Activated naive CD4-positive, alpha-beta T cell treated with anti-CD3 and anti-CD28 coated beads, Interleukin-2, amount 10 ng/mL, durations not matched to agents 7 days and 5 days (primary cell): ENCODE measurements at regions not wholly inside any gene's neighbourhood (a gene's known extent, or its start where the extent isn't known, plus 50 kb on each side); places are given as distances from the start of the nearest gene placed in this dataset.

Experiments used
- CTCF ChIA-PET: fragments of 350-600 bp; sonication (Branson Sonifier 250); formaldehyde crosslinking; loops from one replicate; lab custom pipeline; 2021; ENCODE audit warnings: antibody characterized with exemption; lab: Charles Lee
- DNase-seq: peaks from one replicate; pipeline ENCODE4 v3.0.0-alpha.2; 2020
- H3K27ac Mint-ChIP-seq: one replicate; pipeline ENCODE4 v1.8.0; 2021; ENCODE audit warnings: mild to moderate bottlenecking, moderate library complexity, mixed read lengths
- H3K27me3 Mint-ChIP-seq: one replicate; pipeline ENCODE4 v1.8.0; 2021; ENCODE audit warnings: mild to moderate bottlenecking, mixed read lengths
- H3K36me3 Mint-ChIP-seq: one replicate; pipeline ENCODE4 v1.8.0; 2021; ENCODE audit warnings: mixed read lengths
- H3K4me1 Mint-ChIP-seq: one replicate; pipeline ENCODE4 v1.8.0; 2021; ENCODE audit warnings: mixed read lengths
- H3K4me3 Mint-ChIP-seq: one replicate; pipeline ENCODE4 v1.8.0; 2021; ENCODE audit warnings: mild to moderate bottlenecking, moderate library complexity, mixed read lengths
- H3K9me3 Mint-ChIP-seq: one replicate; pipeline ENCODE4 v1.8.0; 2021; ENCODE audit warnings: mixed read lengths

GRCh38 chr16:62882552-62883221 lies 846.4 kb upstream of the CDH8 start:
- no peak for DNase-seq
- Mint-ChIP-seq H3K9me3 (peaks cover 16% of the 10 kb centered on the region), H3K4me1 (no peaks in the 10 kb centered on the region), H3K27me3 (no peaks in the 10 kb centered on the region), H3K4me3 (no peak overlapping the region), H3K36me3 (no peaks in the 10 kb centered on the region), H3K27ac (no peak overlapping the region)
- CTCF ChIA-PET: no interaction called here

GRCh38 chr16:62876133-62876532 lies 839.9 kb upstream of the CDH8 start:
- DNase-seq: no peak
- H3K36me3 Mint-ChIP-seq: no peaks in the 10 kb centered on the region
- H3K9me3 Mint-ChIP-seq: peaks cover 12% of the 10 kb centered on the region
- CTCF ChIA-PET: no interaction called here
- H3K27me3 Mint-ChIP-seq: no peaks in the 10 kb centered on the region
- no peaks in the 10 kb centered on the region for H3K4me1 Mint-ChIP-seq
- H3K27ac Mint-ChIP-seq: no peak overlapping the region
- no peak overlapping the region for H3K4me3 Mint-ChIP-seq

GRCh38 chr16:62872339-62872738 lies 836.1 kb upstream of the CDH8 start:
- Mint-ChIP-seq H3K27ac (no peak overlapping the region), H3K27me3 (no peaks in the 10 kb centered on the region), H3K36me3 (no peaks in the 10 kb centered on the region), H3K9me3 (peaks cover 9% of the 10 kb centered on the region), H3K4me3 (no peak overlapping the region), H3K4me1 (no peaks in the 10 kb centered on the region)
- CTCF ChIA-PET: no interaction called here
- no peak for DNase-seq

GRCh38 chr16:62870554-62870953 lies 834.3 kb upstream of the CDH8 start:
- H3K27me3 Mint-ChIP-seq: no peaks in the 10 kb centered on the region
- no peaks in the 10 kb centered on the region for H3K4me1 Mint-ChIP-seq
- CTCF ChIA-PET: no interaction called here
- H3K4me3 Mint-ChIP-seq: no peak overlapping the region
- no peak overlapping the region for H3K27ac Mint-ChIP-seq
- H3K36me3 Mint-ChIP-seq: no peaks in the 10 kb centered on the region
- H3K9me3 Mint-ChIP-seq: peaks cover 9% of the 10 kb centered on the region
- DNase-seq: no peak

DNA sequence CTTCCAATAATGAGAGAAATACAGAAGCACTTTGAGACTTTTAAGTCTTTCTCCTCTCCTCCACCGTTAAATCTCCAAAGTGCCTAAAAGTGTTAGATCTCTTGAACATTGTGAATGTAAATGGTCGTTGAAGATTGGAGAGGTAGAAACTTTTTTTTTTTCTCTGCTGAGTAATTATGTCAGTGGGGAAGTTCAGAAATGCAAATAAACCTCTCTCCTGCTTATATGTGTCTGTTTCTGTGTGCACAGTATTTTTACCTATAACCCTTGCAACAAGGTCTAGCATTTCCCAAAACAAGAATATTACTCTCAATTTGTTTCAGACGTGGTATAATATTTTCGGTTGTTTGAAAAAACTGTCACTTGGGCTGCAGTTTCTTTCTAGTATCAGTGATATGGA lies 833.6 kb upstream of the CDH8 start:
- Mint-ChIP-seq H3K4me3 (no peak overlapping the region), H3K27me3 (no peaks in the 10 kb centered on the region), H3K9me3 (peaks cover 9% of the 10 kb centered on the region), H3K27ac (no peak overlapping the region), H3K36me3 (no peaks in the 10 kb centered on the region), H3K4me1 (no peaks in the 10 kb centered on the region)
- CTCF ChIA-PET: no interaction called here
- no peak for DNase-seq

DNA sequence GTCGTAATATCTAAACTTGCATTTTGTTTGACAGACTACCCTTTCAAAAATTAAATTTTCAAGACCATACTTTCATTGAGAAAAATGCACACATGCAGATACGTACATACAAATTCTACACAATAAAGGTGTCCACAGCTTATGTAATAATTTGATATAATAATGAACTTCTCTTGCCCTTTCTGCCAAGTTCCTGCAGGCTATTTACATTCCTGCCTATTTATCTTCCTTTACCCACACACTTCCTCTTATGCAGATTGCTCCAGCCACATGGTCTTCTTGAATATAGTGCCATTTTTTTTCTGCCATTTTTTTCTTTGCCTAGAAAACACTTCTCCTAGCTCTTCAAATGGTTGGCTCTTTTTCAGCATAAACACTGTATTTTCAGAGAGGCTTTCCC lies 826.9 kb upstream of the CDH8 start:
- Mint-ChIP-seq H3K4me1 (no peaks in the 10 kb centered on the region), H3K27me3 (no peaks in the 10 kb centered on the region), H3K9me3 (peaks cover 9% of the 10 kb centered on the region), H3K4me3 (no peak overlapping the region), H3K36me3 (no peaks in the 10 kb centered on the region), H3K27ac (no peak overlapping the region)
- no peak for DNase-seq
- CTCF ChIA-PET: no interaction called here

DNA sequence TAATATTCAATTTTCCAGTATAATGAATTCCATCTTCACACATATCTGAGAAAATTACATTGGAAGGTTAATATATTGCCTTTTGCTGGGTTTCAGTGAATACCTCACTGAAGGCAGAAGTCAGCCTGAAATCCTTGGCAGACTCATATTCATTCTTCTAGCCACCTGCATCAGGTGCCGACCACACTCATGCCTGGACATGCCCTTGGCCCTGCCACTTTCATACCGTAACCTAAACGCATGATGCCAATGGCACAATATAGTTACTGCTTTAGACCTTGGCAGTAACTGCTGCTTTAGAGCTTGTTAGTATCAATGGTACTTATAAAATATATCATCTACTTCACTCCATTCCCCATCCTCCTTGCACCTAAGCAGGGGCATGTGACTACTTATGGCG lies 817.6 kb upstream of the CDH8 start:
- no peak for DNase-seq
- Mint-ChIP-seq H3K9me3 (peaks cover 5% of the 10 kb centered on the region), H3K36me3 (no peaks in the 10 kb centered on the region), H3K27me3 (no peaks in the 10 kb centered on the region), H3K4me1 (no peaks in the 10 kb centered on the region), H3K4me3 (no peak overlapping the region), H3K27ac (no peak overlapping the region)
- CTCF ChIA-PET: no interaction called here

GRCh38 chr16:62846399-62847057 lies 810.3 kb upstream of the CDH8 start:
- no peaks in the 10 kb centered on the region for H3K27me3 Mint-ChIP-seq
- no peak overlapping the region for H3K27ac Mint-ChIP-seq
- CTCF ChIA-PET: no interaction called here
- H3K4me1 Mint-ChIP-seq: no peaks in the 10 kb centered on the region
- H3K9me3 Mint-ChIP-seq: peaks cover 11% of the 10 kb centered on the region
- no peak overlapping the region for H3K4me3 Mint-ChIP-seq
- no peaks in the 10 kb centered on the region for H3K36me3 Mint-ChIP-seq
- DNase-seq: no peak

GRCh38 chr16:62832214-62832613 lies 796.0 kb upstream of the CDH8 start:
- no peak for DNase-seq
- Mint-ChIP-seq H3K36me3 (no peaks in the 10 kb centered on the region), H3K4me3 (no peak overlapping the region), H3K27ac (no peak overlapping the region), H3K4me1 (no peaks in the 10 kb centered on the region), H3K9me3 (peaks cover 16% of the 10 kb centered on the region), H3K27me3 (no peaks in the 10 kb centered on the region)
- CTCF ChIA-PET: no interaction called here

DNA sequence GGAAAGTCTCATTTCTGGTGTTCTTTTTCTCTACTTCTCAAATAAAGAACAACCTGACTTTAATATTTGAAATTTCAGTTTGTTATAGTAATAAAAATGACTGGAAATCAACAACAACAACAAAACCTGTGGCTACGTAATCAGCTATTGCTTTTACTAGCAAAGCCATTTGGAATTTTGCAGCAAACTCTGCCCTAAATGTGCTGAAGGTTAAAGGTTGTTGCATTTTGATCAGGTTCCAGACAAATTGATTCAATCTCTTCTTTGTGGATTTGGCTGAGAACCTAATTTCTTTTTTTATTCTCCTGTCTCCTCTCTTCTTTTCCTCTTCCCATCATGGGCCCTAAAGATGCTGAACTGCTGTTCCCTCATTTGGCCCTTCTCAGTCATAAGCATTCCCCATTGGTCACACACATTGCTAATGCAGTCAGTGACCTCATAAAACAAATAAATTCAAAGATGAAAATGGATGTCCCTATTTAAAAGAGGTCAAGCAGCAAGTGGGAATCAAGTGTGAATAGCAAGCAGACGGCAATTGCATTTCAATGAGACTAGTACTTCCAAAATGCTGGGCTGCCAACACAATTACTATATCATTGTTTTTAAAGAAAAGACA lies 795.1 kb upstream of the CDH8 start:
- Mint-ChIP-seq H3K9me3 (peaks cover 15% of the 10 kb centered on the region), H3K4me3 (no peak overlapping the region), H3K4me1 (no peaks in the 10 kb centered on the region), H3K36me3 (no peaks in the 10 kb centered on the region), H3K27me3 (no peaks in the 10 kb centered on the region), H3K27ac (no peak overlapping the region)
- CTCF ChIA-PET: no interaction called here
- no peak for DNase-seq

- CTCF ChIA-PET: no interaction called here
- no peak overlapping the region for H3K27ac Mint-ChIP-seq
- H3K36me3 Mint-ChIP-seq: no peaks in the 10 kb centered on the region
- no peaks in the 10 kb centered on the region for H3K27me3 Mint-ChIP-seq
- no peak overlapping the region for H3K4me3 Mint-ChIP-seq
- no peaks in the 10 kb centered on the region for H3K4me1 Mint-ChIP-seq
- H3K9me3 Mint-ChIP-seq: peaks cover 20% of the 10 kb centered on the region
- no peak for DNase-seq
Measured at GRCh38 chr16:62829607-62830006, 793.4 kb upstream of the CDH8 start.

DNA sequence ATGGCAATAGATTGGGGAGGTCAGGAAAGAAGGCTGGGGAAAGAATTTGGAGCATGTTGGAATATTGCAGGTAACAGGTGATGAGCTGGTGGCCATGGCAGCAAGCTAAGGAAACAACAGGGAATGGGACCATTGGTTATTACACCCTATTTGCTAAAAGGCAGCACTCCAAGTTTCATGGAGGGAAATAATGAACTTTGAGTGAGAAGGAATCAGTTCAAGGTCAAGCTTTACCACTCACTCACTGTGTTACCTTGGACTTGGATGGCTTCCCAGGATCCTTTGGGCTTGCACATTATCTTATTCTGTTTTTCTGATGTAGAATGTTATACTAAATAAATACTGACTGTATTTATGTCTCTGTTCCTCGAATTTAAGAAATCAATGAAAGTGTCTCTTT lies 792.8 kb upstream of the CDH8 start:
- Mint-ChIP-seq H3K36me3 (no peaks in the 10 kb centered on the region), H3K4me3 (no peak overlapping the region), H3K27me3 (no peaks in the 10 kb centered on the region), H3K9me3 (peaks cover 24% of the 10 kb centered on the region), H3K27ac (no peak overlapping the region), H3K4me1 (no peaks in the 10 kb centered on the region)
- CTCF ChIA-PET: no interaction called here
- DNase-seq: no peak

DNA sequence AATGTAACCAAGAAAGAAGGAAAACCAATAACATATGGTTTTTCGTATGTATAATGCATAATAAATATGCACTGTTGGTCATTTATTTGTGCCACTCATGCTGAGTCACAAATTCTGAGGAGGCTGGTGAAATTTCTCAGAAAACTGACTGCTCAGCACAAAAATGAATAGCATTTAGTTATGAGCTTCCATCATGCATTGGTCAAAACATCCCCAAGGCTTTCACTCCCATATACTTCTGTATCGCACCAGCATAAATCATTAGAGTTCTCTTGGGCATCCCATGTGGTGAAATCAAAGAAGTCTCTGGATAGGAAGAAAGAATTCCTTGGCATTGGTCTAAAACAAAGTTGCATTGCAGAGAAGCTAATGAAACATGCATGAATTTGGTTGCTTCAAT lies 785.6 kb upstream of the CDH8 start:
- Mint-ChIP-seq H3K9me3 (peaks cover 27% of the 10 kb centered on the region), H3K27me3 (no peaks in the 10 kb centered on the region), H3K4me1 (no peaks in the 10 kb centered on the region), H3K36me3 (no peaks in the 10 kb centered on the region), H3K4me3 (no peak overlapping the region), H3K27ac (no peak overlapping the region)
- no peak for DNase-seq
- CTCF ChIA-PET: no interaction called here

GRCh38 chr16:62816971-62817519 lies 780.8 kb upstream of the CDH8 start:
- no peak overlapping the region for H3K27ac Mint-ChIP-seq
- peaks cover 18% of the 10 kb centered on the region for H3K9me3 Mint-ChIP-seq
- no peak overlapping the region for H3K4me3 Mint-ChIP-seq
- H3K4me1 Mint-ChIP-seq: no peaks in the 10 kb centered on the region
- H3K27me3 Mint-ChIP-seq: no peaks in the 10 kb centered on the region
- no peaks in the 10 kb centered on the region for H3K36me3 Mint-ChIP-seq
- no peak for DNase-seq
- CTCF ChIA-PET: no interaction called here

- Mint-ChIP-seq H3K27me3 (no peaks in the 10 kb centered on the region), H3K9me3 (peaks cover 17% of the 10 kb centered on the region), H3K36me3 (no peaks in the 10 kb centered on the region), H3K27ac (no peak overlapping the region), H3K4me1 (no peaks in the 10 kb centered on the region), H3K4me3 (no peak overlapping the region)
- CTCF ChIA-PET: no interaction called here
- no peak for DNase-seq
Measured at GRCh38 chr16:62814891-62815290, 778.7 kb upstream of the CDH8 start.
